ENCODE measurements at regions not wholly inside any gene's neighbourhood (a gene's known extent, or its start where the extent isn't known, plus 50 kb on each side); places are given as distances from the start of the nearest gene placed in this dataset.

DNA sequence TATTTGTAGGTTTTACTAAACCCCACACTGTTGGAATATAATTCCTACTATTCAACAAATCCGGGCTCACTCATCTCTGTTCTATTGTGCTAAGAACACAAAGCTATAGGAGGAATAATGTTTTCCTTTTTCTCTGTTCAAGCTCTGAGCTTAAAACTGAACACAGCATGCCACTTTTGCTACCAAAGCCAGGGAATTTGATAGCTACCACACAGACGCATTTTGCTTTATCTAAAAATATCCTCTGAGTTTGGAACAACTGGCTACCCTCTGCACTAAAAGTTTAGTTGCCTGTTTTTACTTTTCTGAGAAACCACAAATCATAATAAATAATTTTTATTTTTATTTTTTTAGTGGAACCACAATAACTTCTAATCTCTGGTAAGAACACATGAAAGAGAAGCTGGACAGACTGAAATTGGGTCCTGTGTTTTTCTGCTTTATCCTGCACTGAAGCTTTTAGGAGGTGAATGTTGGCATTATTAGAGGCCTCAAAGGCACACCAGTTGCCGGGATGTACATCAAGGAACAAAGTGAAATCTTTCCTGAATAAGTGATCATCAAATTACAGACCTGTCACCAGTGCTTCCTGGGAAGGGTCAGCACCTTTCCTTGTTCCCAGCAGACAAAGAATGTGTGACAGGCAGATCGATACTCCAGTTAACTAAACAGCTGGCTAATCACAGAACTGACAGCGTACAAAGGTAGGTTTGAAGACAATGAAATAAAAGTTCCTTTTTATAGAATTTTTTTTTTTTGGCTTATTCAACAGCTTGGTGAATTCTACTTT, 523.2 kb upstream of the TENM4 start:
- no peak for DNase-seq

DNA sequence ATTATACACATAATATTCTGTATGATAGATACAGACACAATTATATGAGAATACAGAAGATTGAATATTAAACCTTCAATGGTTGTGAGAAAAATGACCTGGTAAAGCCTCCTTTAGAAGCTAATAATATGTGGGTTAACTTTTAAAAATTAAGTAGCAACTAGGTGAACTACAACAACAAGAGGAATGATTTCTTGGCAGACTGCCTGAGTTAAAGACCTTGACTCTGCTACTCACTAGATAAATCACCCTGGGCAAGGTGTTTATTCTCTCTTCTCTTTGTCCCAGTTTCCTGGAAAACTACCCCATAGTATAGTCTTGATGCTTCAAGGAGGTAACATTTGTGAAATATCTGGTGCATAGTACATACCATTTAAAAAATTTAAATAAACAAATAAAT, 519.6 kb upstream of the TENM4 start:
- DNase-seq, result no peak

GRCh38 chr11:79959318-79959717, 518.5 kb upstream of the TENM4 start:
- DNase-seq, result no peak

GRCh38 chr11:79957702-79958101, 516.9 kb upstream of the TENM4 start:
- DNase-seq, result no peak

DNA sequence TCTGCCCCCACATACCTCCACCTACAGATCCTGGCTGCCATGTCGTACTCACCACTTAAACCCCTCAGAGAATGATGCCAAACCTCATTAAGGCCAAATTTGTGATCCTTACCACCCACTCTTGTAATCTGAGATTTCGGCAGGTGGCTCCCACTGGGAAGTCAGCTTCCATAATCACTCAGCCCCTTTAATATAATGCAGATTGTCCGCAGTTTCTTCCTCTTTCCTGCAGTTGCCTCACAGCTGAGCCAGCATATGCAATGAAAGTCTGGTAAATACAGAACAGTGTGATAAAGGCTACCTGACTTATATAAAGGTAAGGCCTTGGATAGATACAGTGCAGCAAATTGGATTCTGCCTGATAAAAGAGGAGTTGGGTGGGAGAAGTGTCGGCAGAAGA, 515.2 kb upstream of the TENM4 start:
- no peak for DNase-seq

GRCh38 chr11:79953629-79954028, 512.8 kb upstream of the TENM4 start:
- DNase-seq, result no peak

- no peak for DNase-seq
Measured at GRCh38 chr11:79950741-79951140, 509.9 kb upstream of the TENM4 start.

- DNase-seq, result no peak
Measured at GRCh38 chr11:79950172-79950571, 509.3 kb upstream of the TENM4 start.

DNA sequence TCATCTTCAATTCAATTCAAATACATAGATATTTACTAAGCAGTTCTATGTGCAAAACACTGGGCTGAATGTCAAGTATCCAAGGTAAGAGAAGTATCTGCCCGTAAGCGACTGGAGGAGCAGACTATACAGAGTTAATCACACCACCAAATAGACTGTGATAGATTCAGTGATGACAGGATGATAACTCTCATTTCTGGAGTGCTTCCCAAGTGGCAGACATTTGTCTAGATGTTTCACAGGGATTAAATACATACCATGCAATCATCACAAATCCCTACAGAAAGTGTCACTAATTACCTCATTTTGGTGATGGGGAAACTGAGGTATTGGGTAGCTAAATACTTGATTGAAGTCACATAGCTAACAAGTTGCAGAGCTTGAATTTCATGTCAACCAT, 508.7 kb upstream of the TENM4 start:
- DNase-seq, result no peak

DNA sequence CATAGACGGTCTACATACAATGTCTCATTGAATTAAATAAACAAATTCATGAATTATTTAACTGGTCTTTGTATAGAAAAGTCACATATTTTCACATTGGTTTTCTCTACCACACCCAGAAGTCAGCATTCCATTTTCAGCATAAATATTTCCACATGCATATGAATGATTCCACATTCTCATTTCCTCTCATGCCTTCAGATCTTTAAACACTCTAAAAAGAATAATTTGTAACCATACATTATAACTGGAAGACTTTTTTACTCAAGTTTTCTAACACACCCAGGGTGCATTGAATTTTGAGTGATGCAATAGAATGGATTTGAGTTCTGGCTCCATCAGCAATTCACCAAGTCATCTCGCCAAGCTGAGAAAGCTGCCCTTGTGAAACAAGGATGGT, 501.8 kb upstream of the TENM4 start:
- no peak for DNase-seq

DNA sequence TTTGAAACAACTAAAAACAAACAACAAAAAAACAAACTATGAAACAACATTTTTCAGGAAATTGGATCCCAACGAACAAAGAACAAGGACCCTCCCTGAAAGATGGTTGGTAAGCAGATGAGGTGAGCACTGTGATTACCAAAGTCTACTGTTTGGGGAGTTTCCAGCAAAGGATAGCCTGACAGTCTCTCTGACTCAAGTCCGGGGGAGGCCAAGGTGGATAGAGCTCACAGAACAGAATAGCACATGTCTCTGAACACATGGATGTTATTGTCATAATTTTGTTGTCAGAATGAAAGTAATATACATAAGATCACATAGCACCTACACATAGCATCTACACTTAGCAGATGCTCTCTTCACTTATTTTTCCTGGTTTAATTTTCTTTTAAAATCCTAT, 501.3 kb upstream of the TENM4 start:
- DNase-seq, result no peak

DNA sequence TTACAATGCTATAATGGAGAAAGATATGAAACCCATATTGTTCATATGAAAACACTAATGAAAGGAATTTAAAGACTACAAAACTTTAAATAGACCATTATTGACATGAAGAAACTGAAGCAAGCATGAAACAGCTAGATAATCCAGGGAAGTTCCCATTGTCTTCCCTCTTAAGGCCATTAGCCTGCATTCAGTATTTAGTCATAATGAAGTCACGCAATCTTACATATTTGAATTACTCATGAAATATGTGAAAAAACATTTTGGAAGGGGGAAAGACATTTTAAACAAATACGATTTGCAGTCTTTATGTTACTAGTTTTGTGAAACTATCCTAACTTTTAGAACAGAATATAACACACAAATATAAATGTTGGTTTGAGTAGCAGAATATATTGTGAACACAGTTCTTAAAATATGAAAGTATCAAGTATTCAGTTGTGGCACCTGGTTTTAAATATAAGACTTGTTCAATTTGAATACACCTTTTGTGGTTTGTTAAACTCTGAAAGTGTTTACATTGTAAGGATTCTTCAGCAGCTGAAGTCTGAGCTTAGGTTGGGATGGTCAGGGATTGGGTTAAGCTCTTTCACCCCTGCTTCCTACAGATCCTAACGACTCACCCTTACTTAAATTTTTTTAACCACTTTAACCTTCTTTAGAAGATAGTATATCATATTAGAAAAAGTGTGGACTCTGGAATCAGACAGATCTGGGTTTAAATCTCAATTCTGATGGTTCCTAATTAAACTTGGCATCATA, 500.3 kb upstream of the TENM4 start:
- no peak for DNase-seq

DNA sequence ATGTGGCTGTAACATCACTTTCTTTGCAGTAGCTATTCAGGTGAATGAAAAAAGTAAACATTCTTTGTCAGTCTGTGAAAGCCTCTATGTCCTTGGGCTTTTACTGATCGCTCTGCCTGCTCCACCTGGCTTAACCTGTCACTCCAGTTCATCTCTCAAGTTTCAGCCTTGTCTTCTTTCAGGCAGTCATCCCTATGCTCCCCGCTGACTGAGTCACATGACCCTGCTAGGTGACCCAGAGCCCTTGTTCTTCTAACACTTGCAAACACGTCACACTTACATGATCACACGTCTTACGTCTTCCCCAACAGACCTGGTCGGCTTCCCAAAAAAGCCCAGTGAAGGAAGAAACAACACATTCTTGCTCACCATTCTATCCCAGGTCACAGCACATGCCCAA, 499.3 kb upstream of the TENM4 start:
- DNase-seq, result no peak

GRCh38 chr11:79939111-79939510, 498.3 kb upstream of the TENM4 start:
- DNase-seq, result no peak

GRCh38 chr11:79937676-79938334, 497.0 kb upstream of the TENM4 start:
- no peak for DNase-seq

- no peak for DNase-seq
Measured at GRCh38 chr11:79932612-79933011, 491.8 kb upstream of the TENM4 start.

GRCh38 chr11:79931692-79932091, 490.9 kb upstream of the TENM4 start:
- no peak for DNase-seq

- DNase-seq, result no peak
Measured at GRCh38 chr11:79926707-79927106, 485.9 kb upstream of the TENM4 start.

GRCh38 chr11:79925570-79925969, 484.7 kb upstream of the TENM4 start:
- DNase-seq, result no peak

DNA sequence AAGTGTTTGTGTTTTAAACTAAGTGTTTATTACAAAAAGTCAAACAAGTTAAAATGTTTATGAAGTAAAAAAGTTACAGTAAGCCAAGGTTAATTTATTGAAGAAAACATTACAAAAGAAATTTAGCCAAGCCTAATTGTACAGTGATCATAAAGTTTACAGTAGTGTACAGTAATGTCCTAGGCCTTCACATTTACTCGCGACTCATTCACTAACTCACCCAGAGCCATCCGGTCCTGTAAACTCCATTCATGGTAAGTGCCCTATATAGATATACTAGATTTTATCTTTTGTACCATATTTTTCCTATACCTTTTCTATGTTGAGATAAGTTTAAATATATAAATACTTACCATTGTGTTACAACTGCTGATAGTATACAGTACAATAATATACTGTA, 481.8 kb upstream of the TENM4 start:
- DNase-seq, result no peak

- DNase-seq, result no peak
Measured at GRCh38 chr11:79920480-79920879, 479.6 kb upstream of the TENM4 start.

DNA sequence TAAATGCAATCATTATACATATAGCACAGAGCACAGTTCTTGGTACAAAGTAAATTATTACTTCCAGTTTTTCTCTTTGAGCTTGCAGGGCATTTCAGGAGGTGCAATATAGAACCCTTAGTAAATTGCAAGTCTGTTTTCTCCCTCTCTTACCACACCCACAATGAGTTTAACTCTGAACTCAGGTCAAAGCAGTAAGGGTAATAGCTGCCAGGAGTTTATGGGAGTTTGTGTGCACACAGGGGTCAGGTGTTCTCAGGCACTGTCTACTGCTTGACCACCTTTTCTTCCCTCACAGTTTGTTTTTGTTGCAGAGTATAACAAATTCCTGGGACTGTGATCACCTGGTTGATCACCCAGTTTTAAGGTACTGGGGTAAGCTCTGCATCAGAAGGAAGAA, 478.5 kb upstream of the TENM4 start:
- no peak for DNase-seq

GRCh38 chr11:79918846-79919245, 478.0 kb upstream of the TENM4 start:
- no peak for DNase-seq

GRCh38 chr11:79906164-79906563, 465.3 kb upstream of the TENM4 start:
- no peak for DNase-seq

Measured in stimulated activated CD4-positive, alpha-beta T cell treated with anti-CD3 and anti-CD28 coated beads, Interleukin-4, amount 100 ng/mL, for 24 hours (primary cell).